ENCODE measurements at regions not wholly inside any gene's neighbourhood (a gene's known extent, or its start where the extent isn't known, plus 50 kb on each side); places are given as distances from the start of the nearest gene placed in this dataset.

- ATAC-seq: no peak
- Histone ChIP-seq H3K4me3 (replicated peaks in 1 of 3; ENCODE audit: insufficient read depth in 1 of 3, low read depth in 2 of 3, low read length in 3 of 3) (no peak overlapping the region), H3K27me3 (ENCODE audit: control insufficient read depth in 1 of 2, insufficient read depth in 2 of 2, low read length in 2 of 2) (no peaks in the 10 kb centered on the region), H4K20me1 (ENCODE audit: insufficient read depth, low read length) (no peaks in the 10 kb centered on the region), H3K9me3 (ENCODE audit: low read length) (no peaks in the 10 kb centered on the region; the same call in none of the 2 replicates), H3K4me2 (ENCODE audit: low read depth, low read length) (no peak overlapping the region), H3K27ac (ENCODE audit: extremely low read length, insufficient read depth, low read length) (no peak overlapping the region), H3K4me1 (ENCODE audit: insufficient read depth, low read length) (no peaks in the 10 kb centered on the region), H3K79me2 (ENCODE audit: insufficient read depth, low read length) (no peaks in the 10 kb centered on the region), H3K9ac (ENCODE audit: insufficient read depth, low read depth, low read length) (no peak overlapping the region), H2AFZ (ENCODE audit: low read length) (no peak overlapping the region), H3K36me3 (replicated peaks in 1 of 2; ENCODE audit: control insufficient read depth in 1 of 2, insufficient read depth in 2 of 2, low read length in 2 of 2) (no peaks in the 10 kb centered on the region)
- no TSS peak for BruUV-seq (replicated peaks)
- no peak for DNase-seq (ENCODE audit: low spot score)
- intact Hi-C loops (cut with micrococcal nuclease; ENCODE audit: unreplicated experiment) (no loop called here), in situ Hi-C loops (cut with HindIII; ENCODE audit: extremely low pct_ligation_motif_present, low pct_unique_long_range_greater_than_20kb) (no loop called here)
- ChIA-PET CTCF (ENCODE audit: low intra/inter-chr PET ratio, low total read pairs) (no interaction called here), POLR2A (no interaction called here)
- FAIRE-seq: no peak
- TF ChIP-seq ZNF20 (CRISPR knock-in tag; IDR thresholded peaks at IDR 0.05): no peak
- TF ChIP-seq RELA (CRISPR knock-in tag; IDR thresholded peaks at IDR 0.05): no peak
- no peak for TF ChIP-seq KMT2A (CRISPR knock-in tag; IDR thresholded peaks at IDR 0.05)
- no peak for TF ChIP-seq BATF2 (CRISPR knock-in tag; IDR thresholded peaks at IDR 0.05)
- no peak for TF ChIP-seq POLR2G (IDR thresholded peaks at IDR 0.05; ENCODE audit: low read depth, low read length)
- no peak for TF ChIP-seq HCFC1 (IDR thresholded peaks at IDR 0.05; ENCODE audit: low read depth, low read length)
- TF ChIP-seq ZNF292 (CRISPR knock-in tag; IDR thresholded peaks at IDR 0.05; ENCODE audit: borderline replicate concordance, low read depth): no peak
- no peak for TF ChIP-seq ZNF740 (CRISPR knock-in tag; IDR thresholded peaks at IDR 0.05)
- no peak for TF ChIP-seq PRMT3 (CRISPR knock-in tag; IDR thresholded peaks at IDR 0.05; ENCODE audit: borderline replicate concordance, low read depth)
- no peak for TF ChIP-seq NBN (conservative IDR thresholded peaks at IDR 0.05)
- no peak for TF ChIP-seq MLLT10 (CRISPR knock-in tag; IDR thresholded peaks at IDR 0.05)
- no peak for TF ChIP-seq RERE (CRISPR knock-in tag; IDR thresholded peaks at IDR 0.05; ENCODE audit: low read depth)
- no peak for TF ChIP-seq RXRB (CRISPR knock-in tag; IDR thresholded peaks at IDR 0.05; ENCODE audit: borderline replicate concordance)
- TF ChIP-seq CTCF (CRISPR knock-in tag; IDR thresholded peaks at IDR 0.05): no peak
- TF ChIP-seq MTERF4 (CRISPR knock-in tag; IDR thresholded peaks at IDR 0.05): no peak
- TF ChIP-seq SETDB1 (CRISPR knock-in tag; IDR thresholded peaks at IDR 0.05; ENCODE audit: borderline replicate concordance): no peak
- TF ChIP-seq ARNT2 (CRISPR knock-in tag; IDR thresholded peaks at IDR 0.05; ENCODE audit: low read depth): no peak
Measured at GRCh38 chr13:63175536-63175935, 1759.9 kb upstream of the PCDH20 start.
